Mammary epithelial cell (primary cell): ENCODE measurements at regions not wholly inside any gene's neighbourhood (a gene's known extent, or its start where the extent isn't known, plus 50 kb on each side); places are given as distances from the start of the nearest gene placed in this dataset.

ENCODE experiments used
- EZH2 ChIP-seq: IDR thresholded peaks from 2 replicates; pipeline ENCODE4 v1.6.1; 2012; ENCODE audit warnings: low read length, inconsistent platforms, borderline replicate concordance
- TF ChIP-seq, protein P1 (sequence below), 2 donors: IDR thresholded peaks in 1 of 2; conservative IDR thresholded peaks in 1 of 2; 2 replicates each; pipeline ENCODE4 v1.5.1; 2011 to 2012; ENCODE audit warnings: inconsistent platforms in 2 of 2, low read length in 2 of 2, mild to moderate bottlenecking in 2 of 2, control low read depth in 1 of 2, low read depth in 1 of 2; ENCODE audit not compliant: insufficient read depth in 1 of 2; ENCODE audit errors: extremely low read depth in 1 of 2

DNA sequence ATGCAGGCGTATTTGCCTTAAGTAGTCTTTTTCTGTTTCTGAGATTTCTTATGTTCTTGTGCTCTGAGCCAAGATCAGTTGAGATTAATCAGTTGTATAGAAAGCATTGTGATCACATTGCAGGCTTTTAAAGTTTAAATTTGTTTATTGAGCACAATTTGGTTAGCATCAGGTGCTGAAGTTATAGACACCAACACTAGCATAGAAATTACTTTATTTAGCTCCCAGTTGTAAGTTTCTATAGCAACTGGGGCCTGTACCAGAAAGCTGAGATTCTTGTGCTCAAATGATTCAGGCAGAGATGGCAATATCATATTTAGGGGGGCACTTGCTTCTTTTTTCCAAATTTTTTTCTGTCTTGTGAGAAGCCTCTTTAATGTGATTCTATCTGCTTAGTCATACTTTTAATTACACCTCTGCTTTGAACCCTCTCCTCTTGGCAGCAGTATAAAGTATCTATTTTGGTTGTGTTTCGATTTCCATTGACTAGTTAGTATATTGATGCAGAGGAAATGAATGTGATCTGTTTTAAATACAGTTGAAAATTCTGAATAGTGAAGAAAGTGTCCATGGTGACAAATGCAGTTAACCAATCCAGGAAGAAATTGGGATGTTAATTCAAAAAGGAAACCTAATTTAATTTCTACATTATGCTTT, 241.7 kb upstream of the GBE1 start:
- TF ChIP-seq, protein P1, sequence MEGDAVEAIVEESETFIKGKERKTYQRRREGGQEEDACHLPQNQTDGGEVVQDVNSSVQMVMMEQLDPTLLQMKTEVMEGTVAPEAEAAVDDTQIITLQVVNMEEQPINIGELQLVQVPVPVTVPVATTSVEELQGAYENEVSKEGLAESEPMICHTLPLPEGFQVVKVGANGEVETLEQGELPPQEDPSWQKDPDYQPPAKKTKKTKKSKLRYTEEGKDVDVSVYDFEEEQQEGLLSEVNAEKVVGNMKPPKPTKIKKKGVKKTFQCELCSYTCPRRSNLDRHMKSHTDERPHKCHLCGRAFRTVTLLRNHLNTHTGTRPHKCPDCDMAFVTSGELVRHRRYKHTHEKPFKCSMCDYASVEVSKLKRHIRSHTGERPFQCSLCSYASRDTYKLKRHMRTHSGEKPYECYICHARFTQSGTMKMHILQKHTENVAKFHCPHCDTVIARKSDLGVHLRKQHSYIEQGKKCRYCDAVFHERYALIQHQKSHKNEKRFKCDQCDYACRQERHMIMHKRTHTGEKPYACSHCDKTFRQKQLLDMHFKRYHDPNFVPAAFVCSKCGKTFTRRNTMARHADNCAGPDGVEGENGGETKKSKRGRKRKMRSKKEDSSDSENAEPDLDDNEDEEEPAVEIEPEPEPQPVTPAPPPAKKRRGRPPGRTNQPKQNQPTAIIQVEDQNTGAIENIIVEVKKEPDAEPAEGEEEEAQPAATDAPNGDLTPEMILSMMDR (conservative IDR thresholded peaks at IDR 0.05 in 1 of 2, IDR thresholded peaks at IDR 0.05 in 1 of 2; ENCODE audit: extremely low read depth in 1 of 2, insufficient read depth in 1 of 2, low read depth in 1 of 2, low read length in 2 of 2): no peak
- no peak for TF ChIP-seq EZH2
